ENCODE measurements at regions not wholly inside any gene's neighbourhood (a gene's known extent, or its start where the extent isn't known, plus 50 kb on each side); places are given as distances from the start of the nearest gene placed in this dataset.

DNA sequence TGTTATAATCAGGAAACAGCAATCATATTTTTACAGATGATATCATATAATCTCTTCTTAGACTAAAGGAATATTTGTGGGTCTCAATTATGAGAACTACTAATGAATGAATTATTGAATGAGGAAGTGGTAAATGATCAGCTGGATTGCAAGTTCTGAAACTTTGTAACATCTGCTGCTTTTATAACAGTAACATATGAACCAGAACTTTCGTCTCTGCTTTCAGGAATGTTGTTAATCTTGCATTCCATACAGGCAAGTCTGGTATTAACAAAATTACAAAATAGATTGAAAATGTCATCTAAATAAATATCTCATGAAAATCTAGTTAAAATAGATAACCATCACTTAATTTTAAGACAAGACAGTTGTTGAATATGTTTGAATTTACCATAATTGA is 110.5 kb upstream of the COL11A1 start:
- DNase-seq (no peak), ATAC-seq (no peak)
- intact Hi-C loops (cut with DNase I), result no loop called here
- Histone ChIP-seq H3K27ac (no peak overlapping the region), H3K36me3 (no peaks in the 10 kb centered on the region), H3K27me3 (no peaks in the 10 kb centered on the region), H3K4me1 (no peaks in the 10 kb centered on the region), H3K9me3 (no peaks in the 10 kb centered on the region), H3K4me3 (no peak overlapping the region)
- TF ChIP-seq, protein P1, sequence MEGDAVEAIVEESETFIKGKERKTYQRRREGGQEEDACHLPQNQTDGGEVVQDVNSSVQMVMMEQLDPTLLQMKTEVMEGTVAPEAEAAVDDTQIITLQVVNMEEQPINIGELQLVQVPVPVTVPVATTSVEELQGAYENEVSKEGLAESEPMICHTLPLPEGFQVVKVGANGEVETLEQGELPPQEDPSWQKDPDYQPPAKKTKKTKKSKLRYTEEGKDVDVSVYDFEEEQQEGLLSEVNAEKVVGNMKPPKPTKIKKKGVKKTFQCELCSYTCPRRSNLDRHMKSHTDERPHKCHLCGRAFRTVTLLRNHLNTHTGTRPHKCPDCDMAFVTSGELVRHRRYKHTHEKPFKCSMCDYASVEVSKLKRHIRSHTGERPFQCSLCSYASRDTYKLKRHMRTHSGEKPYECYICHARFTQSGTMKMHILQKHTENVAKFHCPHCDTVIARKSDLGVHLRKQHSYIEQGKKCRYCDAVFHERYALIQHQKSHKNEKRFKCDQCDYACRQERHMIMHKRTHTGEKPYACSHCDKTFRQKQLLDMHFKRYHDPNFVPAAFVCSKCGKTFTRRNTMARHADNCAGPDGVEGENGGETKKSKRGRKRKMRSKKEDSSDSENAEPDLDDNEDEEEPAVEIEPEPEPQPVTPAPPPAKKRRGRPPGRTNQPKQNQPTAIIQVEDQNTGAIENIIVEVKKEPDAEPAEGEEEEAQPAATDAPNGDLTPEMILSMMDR (IDR thresholded peaks at IDR 0.05), result no peak

DNA sequence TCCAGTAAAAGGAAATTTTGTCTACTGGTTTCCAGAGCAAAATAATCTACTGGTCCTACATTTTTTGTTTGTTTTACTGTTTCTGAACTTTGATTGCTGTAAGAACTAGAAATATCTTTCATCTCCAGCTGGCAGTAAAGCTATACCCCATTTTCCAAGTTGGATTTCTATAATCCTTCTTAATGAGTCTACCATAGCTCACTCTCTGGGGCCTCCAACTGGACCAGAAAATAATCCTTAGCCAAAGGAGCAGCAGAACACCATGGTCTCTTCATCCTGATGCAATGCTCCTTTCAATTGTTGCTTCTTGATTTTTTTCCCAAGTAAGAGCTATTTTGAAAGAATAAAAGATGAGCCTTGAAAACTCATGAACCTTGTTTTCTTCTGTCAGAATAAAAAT is 110.0 kb upstream of the COL11A1 start:
- DNase-seq, result no peak
- TF ChIP-seq, protein P1 (IDR thresholded peaks at IDR 0.05), result no peak
- no peak for ATAC-seq

DNA sequence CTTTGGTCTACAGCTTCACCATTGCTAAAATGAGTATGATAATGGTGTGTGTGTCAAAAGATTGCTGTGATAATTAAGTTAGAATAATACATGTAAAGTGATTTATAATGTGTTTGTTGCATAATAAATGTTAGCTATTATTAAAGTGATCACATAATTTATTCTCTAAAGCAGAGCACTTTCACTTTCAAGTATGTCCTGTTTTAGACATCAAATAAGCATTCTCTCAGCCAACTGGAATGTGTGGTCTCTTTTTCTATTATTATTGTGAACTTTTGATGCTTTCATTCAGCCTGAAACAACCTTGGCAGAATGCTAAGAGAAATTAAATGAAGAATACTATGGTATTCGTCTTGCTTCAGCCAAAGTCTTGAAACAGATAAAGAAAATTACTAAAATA is 102.8 kb upstream of the COL11A1 start:
- DNase-seq (no peak), ATAC-seq (no peak)
- no peaks in the 10 kb centered on the region for H3K36me3 ChIP-seq
- intact Hi-C loops (cut with DNase I), result no loop called here
- H3K4me3 ChIP-seq, result no peak overlapping the region
- no peak overlapping the region for H3K27ac ChIP-seq
- H3K27me3 ChIP-seq, result no peaks in the 10 kb centered on the region
- H3K9me3 ChIP-seq, result no peaks in the 10 kb centered on the region
- TF ChIP-seq, protein P1 (IDR thresholded peaks at IDR 0.05), result no peak
- H3K4me1 ChIP-seq, result no peaks in the 10 kb centered on the region

More for the DNA sequence above, 110.0 kb upstream of the COL11A1 start:
- intact Hi-C loops (cut with DNase I), result no loop called here
- no peaks in the 10 kb centered on the region for H3K27me3 ChIP-seq
- H3K36me3 ChIP-seq, result no peaks in the 10 kb centered on the region
- no peaks in the 10 kb centered on the region for H3K9me3 ChIP-seq
- no peaks in the 10 kb centered on the region for H3K4me1 ChIP-seq
- H3K27ac ChIP-seq, result no peak overlapping the region
- H3K4me3 ChIP-seq, result no peak overlapping the region

DNA sequence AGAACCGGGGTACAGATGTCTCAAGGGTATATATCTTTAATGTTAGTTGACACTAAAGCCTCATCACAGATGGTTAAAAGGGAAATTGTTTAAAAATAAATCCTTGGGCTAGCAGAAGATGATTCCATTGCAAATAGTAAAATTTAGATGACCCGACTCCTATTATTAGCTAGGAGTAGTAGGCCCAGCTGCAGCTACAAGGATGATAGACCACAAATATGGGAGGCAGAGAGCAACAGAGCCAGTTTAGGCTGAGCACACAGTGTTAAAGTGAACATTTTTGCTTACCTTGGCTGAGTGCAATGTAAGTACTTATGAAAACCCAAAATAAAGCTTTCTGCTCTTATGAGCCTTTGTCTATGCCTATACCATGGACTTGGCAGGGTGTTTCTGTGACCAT is 100.5 kb upstream of the COL11A1 start:
- no peaks in the 10 kb centered on the region for H3K4me1 ChIP-seq
- TF ChIP-seq, protein P1 (IDR thresholded peaks at IDR 0.05), result no peak

DNA sequence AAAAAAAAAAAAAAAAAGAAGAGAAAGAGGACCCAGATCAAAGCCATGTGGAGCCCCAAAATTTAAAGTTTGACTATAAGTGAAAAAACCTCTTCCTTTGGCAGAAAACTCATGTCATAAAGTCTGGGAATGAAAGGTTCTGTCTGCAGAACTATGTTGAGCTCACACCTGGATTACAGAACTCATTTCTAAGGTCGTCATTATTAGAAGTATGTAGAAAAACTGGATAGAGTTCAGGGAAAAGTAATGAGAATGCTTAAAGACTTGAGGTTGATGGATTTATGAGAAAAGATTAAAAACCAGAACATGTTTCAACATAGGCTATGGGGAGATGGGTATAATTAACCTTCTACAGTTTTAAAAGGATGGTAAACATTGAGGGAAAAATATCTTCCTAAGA is 90.7 kb upstream of the COL11A1 start:
- Histone ChIP-seq H3K4me3 (no peak overlapping the region), H3K4me1 (no peaks in the 10 kb centered on the region), H3K9me3 (no peaks in the 10 kb centered on the region), H3K27ac (no peak overlapping the region), H3K36me3 (no peaks in the 10 kb centered on the region), H3K27me3 (no peaks in the 10 kb centered on the region)
- no peak for ATAC-seq
- no peak for DNase-seq
- TF ChIP-seq, protein P1 (IDR thresholded peaks at IDR 0.05), result no peak
- intact Hi-C loops (cut with DNase I), result no loop called here

More for the DNA sequence above, 100.5 kb upstream of the COL11A1 start:
- Histone ChIP-seq H3K4me3 (no peak overlapping the region), H3K27me3 (no peaks in the 10 kb centered on the region), H3K27ac (no peak overlapping the region), H3K9me3 (no peaks in the 10 kb centered on the region), H3K36me3 (no peaks in the 10 kb centered on the region)
- ATAC-seq, result no peak
- no peak for DNase-seq
- intact Hi-C loops (cut with DNase I), result no loop called here
